IMR-90 (cell line): ENCODE measurements at regions not wholly inside any gene's neighbourhood (a gene's known extent, or its start where the extent isn't known, plus 50 kb on each side); places are given as distances from the start of the nearest gene placed in this dataset.

ENCODE experiments used
- ATAC-seq: fragments of 200-7000 bp; cut with Tn5 transposase; 2 replicates; pipeline ENCODE4 v1.9.1; 2020; ENCODE audit warnings: low read depth, mild to moderate bottlenecking, moderate library complexity
- BruUV-seq: library from RNA; stranded (reverse); fragments of 400-500 nt; replicated peaks from 2 replicates; lab custom pipeline; 2021; lab: Mats Ljungman, UMichigan
- CTCF ChIA-PET: fragments of 300-600 bp; formaldehyde crosslinking; extraction: SDS; loops from one replicate; lab custom pipeline; 2021; ENCODE audit warnings: antibody characterized with exemption; lab: Yijun Ruan, JAX
- POLR2A ChIA-PET: fragments of 300-600 bp; sonication (Branson Sonifier 250); formaldehyde crosslinking; loops from one replicate; lab custom pipeline; 2022; ENCODE audit warnings: antibody characterized with exemption; ENCODE audit not compliant: unreplicated experiment; lab: Charles Lee
- DNase-seq: peaks from one replicate; pipeline ENCODE4 v3.0.0; 2013
- H2AFZ ChIP-seq: replicated peaks from 2 replicates; pipeline ENCODE3; 2013; ENCODE audit warnings: low read length, mild to moderate bottlenecking; ENCODE audit not compliant: poor library complexity
- H2AK5ac ChIP-seq: 2 replicates; pipeline ENCODE4 v1.6.1; 2013; ENCODE audit warnings: low read depth, low read length, inconsistent platforms
- H2AK9ac ChIP-seq: replicated peaks from 2 replicates; pipeline ENCODE3; 2013; ENCODE audit warnings: mild to moderate bottlenecking, low read depth, low read length, moderate library complexity; ENCODE audit not compliant: poor library complexity
- H2BK120ac ChIP-seq: 2 replicates; pipeline ENCODE4 v1.6.1; 2013; ENCODE audit warnings: low read depth, low read length, inconsistent platforms
- H2BK15ac ChIP-seq: 3 replicates; pipeline ENCODE4 v1.6.1; 2013; ENCODE audit warnings: low read depth, low read length, inconsistent platforms
- H2BK20ac ChIP-seq: 2 replicates; pipeline ENCODE4 v1.6.1; 2013; ENCODE audit warnings: low read depth, mild to moderate bottlenecking, inconsistent platforms, low read length, moderate library complexity
- H2BK5ac ChIP-seq: 2 replicates; pipeline ENCODE4 v1.6.1; 2013; ENCODE audit warnings: mild to moderate bottlenecking, low read depth, low read length, inconsistent platforms; ENCODE audit not compliant: poor library complexity, severe bottlenecking
- H3K14ac ChIP-seq: replicated peaks from 2 replicates; pipeline ENCODE4 v1.6.1; 2013; ENCODE audit warnings: low read depth, low read length, inconsistent platforms
- H3K18ac ChIP-seq: 2 replicates; pipeline ENCODE4 v1.6.1; 2013; ENCODE audit warnings: low read depth, low read length, control low read depth
- H3K23ac ChIP-seq: 2 replicates; pipeline ENCODE4 v1.6.1; 2013; ENCODE audit warnings: low read depth, low read length, inconsistent platforms
- H3K27ac ChIP-seq: 2 replicates; pipeline ENCODE4 v1.5.1; 2013; ENCODE audit warnings: mild to moderate bottlenecking, control low read depth, low read length; ENCODE audit not compliant: insufficient read depth
- H3K27me3 ChIP-seq: 2 replicates; pipeline ENCODE4 v1.6.1; 2013; ENCODE audit warnings: low read length; ENCODE audit not compliant: control insufficient read depth, insufficient read depth
- H3K36me3 ChIP-seq: 2 replicates; pipeline ENCODE4 v1.6.1; 2013; ENCODE audit warnings: low read length, mixed read lengths; ENCODE audit not compliant: control insufficient read depth, insufficient read depth
- H3K4ac ChIP-seq: 2 replicates; pipeline ENCODE4 v1.6.1; 2013; ENCODE audit warnings: low read depth, low read length, inconsistent platforms
- H3K4me1 ChIP-seq: 2 replicates; pipeline ENCODE4 v1.6.1; 2013; ENCODE audit warnings: low read length, mixed read lengths; ENCODE audit not compliant: control insufficient read depth, insufficient read depth
- H3K4me2 ChIP-seq: 2 replicates; pipeline ENCODE4 v1.6.1; 2013; ENCODE audit warnings: low read depth, mild to moderate bottlenecking, control low read depth, low read length, moderate library complexity
- H3K4me3 ChIP-seq: 2 replicates; pipeline ENCODE4 v1.5.1; 2013; ENCODE audit warnings: low read depth, mild to moderate bottlenecking, control low read depth, low read length, moderate library complexity; ENCODE audit not compliant: insufficient read depth
- H3K56ac ChIP-seq: 2 replicates; pipeline ENCODE4 v1.6.1; 2013; ENCODE audit warnings: low read length, inconsistent platforms; ENCODE audit not compliant: insufficient read depth; ENCODE audit errors: extremely low read depth
- H3K79me1 ChIP-seq, 2 experiments: 2 replicates each; pipeline ENCODE4 v1.6.1; 2013; ENCODE audit warnings: low read length in 2 of 2, inconsistent platforms in 1 of 2, low read depth in 1 of 2
- H3K9ac ChIP-seq: 2 replicates; pipeline ENCODE4 v1.6.1; 2013; ENCODE audit warnings: low read depth, low read length, control low read depth
- H3K9me1 ChIP-seq: 2 replicates; pipeline ENCODE4 v1.6.1; 2013; ENCODE audit warnings: low read length, inconsistent platforms; ENCODE audit not compliant: insufficient read depth
- H3K9me3 ChIP-seq: 2 replicates; pipeline ENCODE4 v1.6.1; 2013; ENCODE audit warnings: low read length; ENCODE audit not compliant: control insufficient read depth, insufficient read depth
- H4K20me1 ChIP-seq: 2 replicates; pipeline ENCODE4 v1.6.1; 2013; ENCODE audit warnings: low read length, inconsistent platforms; ENCODE audit not compliant: insufficient read depth
- H4K5ac ChIP-seq: 2 replicates; pipeline ENCODE4 v1.6.1; 2013; ENCODE audit warnings: mild to moderate bottlenecking, low read depth, low read length, control low read depth
- H4K8ac ChIP-seq, 2 experiments: 2 replicates each; pipeline ENCODE4 v1.6.1; 2013; ENCODE audit warnings: low read depth in 2 of 2, low read length in 2 of 2, control low read depth in 1 of 2, inconsistent platforms in 1 of 2
- H4K91ac ChIP-seq: 2 replicates; pipeline ENCODE4 v1.6.1; 2013; ENCODE audit warnings: low read depth, low read length, inconsistent platforms; ENCODE audit not compliant: insufficient read depth
- BHLHE40 ChIP-seq: fragments of 150-350 bp; IDR thresholded peaks from 2 replicates; pipeline ENCODE4 v1.6.1; 2016; ENCODE audit warnings: mild to moderate bottlenecking, low read depth, low read length
- CEBPB ChIP-seq: IDR thresholded peaks from 2 replicates; pipeline ENCODE4 v1.6.1; 2012; ENCODE audit warnings: low read depth, low read length, improper control_type of control experiment
- CHD1 ChIP-seq: IDR thresholded peaks from 2 replicates; pipeline ENCODE4 v1.6.1; 2012; ENCODE audit warnings: low read depth, low read length, improper control_type of control experiment
- ELK1 ChIP-seq: fragments of 150-350 bp; IDR thresholded peaks from 2 replicates; pipeline ENCODE4 v1.6.1; 2016; ENCODE audit warnings: low read depth, mild to moderate bottlenecking, low read length, moderate library complexity, borderline replicate concordance
- FOS ChIP-seq: fragments of 150-350 bp; IDR thresholded peaks from 2 replicates; pipeline ENCODE4 v1.6.1; 2016; ENCODE audit warnings: low read depth, low read length
- MAFK ChIP-seq: IDR thresholded peaks from 2 replicates; pipeline ENCODE4 v1.6.1; 2012; ENCODE audit warnings: low read depth, low read length, improper control_type of control experiment
- MAZ ChIP-seq: IDR thresholded peaks from 2 replicates; pipeline ENCODE4 v1.6.1; 2012; ENCODE audit warnings: low read depth, mild to moderate bottlenecking, low read length, improper control_type of control experiment, moderate library complexity, borderline replicate concordance
- MXI1 ChIP-seq: IDR thresholded peaks from 2 replicates; pipeline ENCODE4 v1.6.1; 2012; ENCODE audit warnings: low read depth, mild to moderate bottlenecking, low read length, moderate library complexity, borderline replicate concordance
- NFE2L2 ChIP-seq: fragments of 150-350 bp; IDR thresholded peaks from 2 replicates; pipeline ENCODE4 v1.6.1; 2016; ENCODE audit warnings: low read depth, mild to moderate bottlenecking, low read length
- POLR2A ChIP-seq: IDR thresholded peaks from 2 replicates; pipeline ENCODE4 v1.6.1; 2012; ENCODE audit warnings: mild to moderate bottlenecking, low read depth, low read length
- RAD21 ChIP-seq: IDR thresholded peaks from 2 replicates; pipeline ENCODE4 v1.6.1; 2012; ENCODE audit warnings: low read length, improper control_type of control experiment
- RCOR1 ChIP-seq: IDR thresholded peaks from 2 replicates; pipeline ENCODE4 v1.6.1; 2012; ENCODE audit warnings: mild to moderate bottlenecking, low read length, improper control_type of control experiment; ENCODE audit not compliant: insufficient replicate concordance
- RFX5 ChIP-seq: IDR thresholded peaks from 2 replicates; pipeline ENCODE4 v1.8.0; 2012; ENCODE audit warnings: low read depth, mild to moderate bottlenecking, low read length, moderate library complexity
- SMC3 ChIP-seq: fragments of 150-350 bp; IDR thresholded peaks from 2 replicates; pipeline ENCODE4 v1.6.1; 2016; ENCODE audit warnings: low read depth, mild to moderate bottlenecking, antibody characterized with exemption, low read length, moderate library complexity
- WGBS, 2 experiments: methylation state at CpG; one replicate each; pipeline versions ENCODE4 v1.1.5 to v1.1.7; 2013; ENCODE audit warnings: missing lambda C conversion rate in 2 of 2; ENCODE audit not compliant: insufficient read length in 1 of 2; ENCODE audit errors: extremely low coverage in 2 of 2; 5-methylcytosine and 5-hydroxymethylcytosine counted together
- dilution Hi-C: fragments of 300-500 bp; cut with HindIII; formaldehyde crosslinking; loops from one replicate; pipeline ENCODE4 v1.14.3; 2018; ENCODE audit warnings: low sequenced_read_pairs; ENCODE audit not compliant: unreplicated experiment
- in situ Hi-C: fragments of 300-500 bp; cut with MboI; formaldehyde crosslinking; loops from 3 replicates; pipeline ENCODE4 v1.14.3; 2019; ENCODE audit warnings: low sequenced_read_pairs, inconsistent platforms, mixed read lengths
- intact Hi-C: fragments of 100-400 bp; cut with micrococcal nuclease; formaldehyde crosslinking; loops from 2 replicates; pipeline ENCODE4 v1.10.0; 2022
- TF ChIP-seq, protein P1 (sequence below): fragments of 150-350 bp; IDR thresholded peaks from 2 replicates; pipeline ENCODE4 v1.6.1; 2017; ENCODE audit warnings: mild to moderate bottlenecking, antibody characterized with exemption, low read length, low read depth
- TF ChIP-seq, protein P2 (sequence below): conservative IDR thresholded peaks from 2 replicates; pipeline ENCODE4 v1.5.1; 2012; ENCODE audit warnings: mild to moderate bottlenecking, low read depth, low read length, improper control_type of control experiment

DNA sequence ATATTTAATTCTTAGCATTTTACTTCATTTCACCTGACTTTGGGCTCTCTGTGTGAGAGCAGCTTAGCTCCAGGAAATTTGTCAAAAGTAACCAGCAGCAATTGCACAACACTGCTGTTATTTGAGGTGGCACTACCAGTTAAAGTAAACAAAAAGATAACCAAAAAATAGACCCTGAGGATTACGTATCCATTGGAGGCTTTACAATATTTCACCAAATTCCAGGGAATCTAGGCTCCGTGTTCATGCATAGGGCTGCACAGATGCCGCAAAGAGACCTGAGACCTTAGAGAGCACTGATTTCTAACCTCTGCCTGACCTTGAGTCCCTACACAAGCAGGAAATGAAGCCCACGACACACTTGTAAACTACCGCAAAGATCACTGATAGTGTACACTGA is 1392.7 kb upstream of the CDH6 start:
- 55% methylated on average over 2 of the region's 5 CpGs; no CpG with 5 or more reads in 1 of the 2 experiments for WGBS, 2 experiments
- H2AFZ ChIP-seq = no peak overlapping the region
- no peak overlapping the region for H2AK5ac ChIP-seq
- no peak overlapping the region for H3K27ac ChIP-seq
- CTCF ChIA-PET = no interaction called here
- no peaks in the 10 kb centered on the region for H4K20me1 ChIP-seq
- intact Hi-C loops (no loop called here), dilution Hi-C loops (no loop called here), in situ Hi-C loops (no loop called here)
- no peak overlapping the region for H2AK9ac ChIP-seq
- H3K4ac ChIP-seq = no peak overlapping the region
- no peak overlapping the region for H4K5ac ChIP-seq
- H4K91ac ChIP-seq = no peak overlapping the region
- ATAC-seq (no peak), DNase-seq (no peak)
- POLR2A ChIA-PET = no interaction called here
- no peak overlapping the region for H3K23ac ChIP-seq
- H3K9me1 ChIP-seq = no peaks in the 10 kb centered on the region
- no peaks in the 10 kb centered on the region for H3K36me3 ChIP-seq
- H3K4me1 ChIP-seq = no peaks in the 10 kb centered on the region
- no peak overlapping the region for H3K4me3 ChIP-seq
- H3K9me3 ChIP-seq = peaks cover 4% of the 10 kb centered on the region; the same call in 1 of the 2 replicates
- H2BK5ac ChIP-seq = no peak overlapping the region
- no peak overlapping the region for H4K8ac ChIP-seq
- H2BK15ac ChIP-seq = no peak overlapping the region
- BruUV-seq = no TSS peak
- no peak overlapping the region for H2BK20ac ChIP-seq
- no peak overlapping the region for H3K14ac ChIP-seq
- H3K4me2 ChIP-seq = no peak overlapping the region
- no peaks in the 10 kb centered on the region for H3K27me3 ChIP-seq
- H3K18ac ChIP-seq = no peak overlapping the region
- no peak overlapping the region for H3K56ac ChIP-seq
- TF ChIP-seq NFE2L2 (no peak), BHLHE40 (no peak), RAD21 (no peak), MAFK (no peak), MXI1 (no peak), CHD1 (no peak), RFX5 (no peak), POLR2A (no peak), RCOR1 (no peak), FOS (no peak), MAZ (no peak), CEBPB (no peak), SMC3 (no peak), ELK1 (no peak)
- TF ChIP-seq, protein P1, sequence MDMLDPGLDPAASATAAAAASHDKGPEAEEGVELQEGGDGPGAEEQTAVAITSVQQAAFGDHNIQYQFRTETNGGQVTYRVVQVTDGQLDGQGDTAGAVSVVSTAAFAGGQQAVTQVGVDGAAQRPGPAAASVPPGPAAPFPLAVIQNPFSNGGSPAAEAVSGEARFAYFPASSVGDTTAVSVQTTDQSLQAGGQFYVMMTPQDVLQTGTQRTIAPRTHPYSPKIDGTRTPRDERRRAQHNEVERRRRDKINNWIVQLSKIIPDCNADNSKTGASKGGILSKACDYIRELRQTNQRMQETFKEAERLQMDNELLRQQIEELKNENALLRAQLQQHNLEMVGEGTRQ = no peak
- TF ChIP-seq, protein P2, sequence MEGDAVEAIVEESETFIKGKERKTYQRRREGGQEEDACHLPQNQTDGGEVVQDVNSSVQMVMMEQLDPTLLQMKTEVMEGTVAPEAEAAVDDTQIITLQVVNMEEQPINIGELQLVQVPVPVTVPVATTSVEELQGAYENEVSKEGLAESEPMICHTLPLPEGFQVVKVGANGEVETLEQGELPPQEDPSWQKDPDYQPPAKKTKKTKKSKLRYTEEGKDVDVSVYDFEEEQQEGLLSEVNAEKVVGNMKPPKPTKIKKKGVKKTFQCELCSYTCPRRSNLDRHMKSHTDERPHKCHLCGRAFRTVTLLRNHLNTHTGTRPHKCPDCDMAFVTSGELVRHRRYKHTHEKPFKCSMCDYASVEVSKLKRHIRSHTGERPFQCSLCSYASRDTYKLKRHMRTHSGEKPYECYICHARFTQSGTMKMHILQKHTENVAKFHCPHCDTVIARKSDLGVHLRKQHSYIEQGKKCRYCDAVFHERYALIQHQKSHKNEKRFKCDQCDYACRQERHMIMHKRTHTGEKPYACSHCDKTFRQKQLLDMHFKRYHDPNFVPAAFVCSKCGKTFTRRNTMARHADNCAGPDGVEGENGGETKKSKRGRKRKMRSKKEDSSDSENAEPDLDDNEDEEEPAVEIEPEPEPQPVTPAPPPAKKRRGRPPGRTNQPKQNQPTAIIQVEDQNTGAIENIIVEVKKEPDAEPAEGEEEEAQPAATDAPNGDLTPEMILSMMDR = no peak
- H3K79me1 ChIP-seq = no peaks in the 10 kb centered on the region
- no peak overlapping the region for H2BK120ac ChIP-seq
- H3K9ac ChIP-seq = no peak overlapping the region
